Naive B cell (primary cell): ENCODE measurements at regions not wholly inside any gene's neighbourhood (a gene's known extent, or its start where the extent isn't known, plus 50 kb on each side); places are given as distances from the start of the nearest gene placed in this dataset.

Experiments
- ATAC-seq, 2 donors: fragments of 150-1000 bp; cut with Tn5 transposase; 2 replicates each; pipeline ENCODE4 v1.10.0; 2021; ENCODE audit warnings: low read depth in 2 of 2, mild to moderate bottlenecking in 2 of 2, moderate library complexity in 2 of 2
- DNase-seq: peaks from one replicate; pipeline ENCODE4 v3.0.0; 2022
- H3K27ac Mint-ChIP-seq, 6 donors: one replicate each; pipeline ENCODE4 v1.8.0; 2020 to 2022; ENCODE audit warnings: mild to moderate bottlenecking in 6 of 6, mixed read lengths in 6 of 6, moderate library complexity in 5 of 6, inconsistent platforms in 2 of 6
- H3K27me3 Mint-ChIP-seq, 3 donors: one replicate each; pipeline ENCODE4 v1.8.0; 2021 to 2022; ENCODE audit warnings: mixed read lengths in 3 of 3, mild to moderate bottlenecking in 1 of 3
- H3K36me3 Mint-ChIP-seq, 2 donors: one replicate each; pipeline ENCODE4 v1.8.0; 2020 to 2022; ENCODE audit warnings: mixed read lengths in 2 of 2, inconsistent platforms in 1 of 2, mild to moderate bottlenecking in 1 of 2
- H3K4me1 Mint-ChIP-seq, 3 donors: one replicate each; pipeline ENCODE4 v1.8.0; 2020 to 2022; ENCODE audit warnings: mixed read lengths in 3 of 3, inconsistent platforms in 1 of 3, mild to moderate bottlenecking in 1 of 3, moderate library complexity in 1 of 3
- H3K4me3 Mint-ChIP-seq, 8 donors: one replicate each; pipeline ENCODE4 v1.8.0; 2020 to 2022; ENCODE audit warnings: mild to moderate bottlenecking in 8 of 8, mixed read lengths in 8 of 8, moderate library complexity in 8 of 8, inconsistent platforms in 2 of 8
- H3K9me3 Mint-ChIP-seq, 7 donors: one replicate each; pipeline ENCODE4 v1.8.0; 2020 to 2022; ENCODE audit warnings: mixed read lengths in 7 of 7, mild to moderate bottlenecking in 5 of 7, inconsistent platforms in 2 of 7, moderate library complexity in 1 of 7

GRCh38 chr5:3987867-3988266, 392.2 kb downstream of the IRX1 start:
- H3K9me3 Mint-ChIP-seq: peaks cover 0 to 16% (median 0%) of the 10 kb centered on the region in 7 donors
- H3K4me1 Mint-ChIP-seq: no peaks in the 10 kb centered on the region
- H3K27me3 Mint-ChIP-seq: no peaks in the 10 kb centered on the region
- no peak overlapping the region for H3K4me3 Mint-ChIP-seq
- H3K36me3 Mint-ChIP-seq: no peaks in the 10 kb centered on the region
- no peak for DNase-seq
- no peak for ATAC-seq
- H3K27ac Mint-ChIP-seq: no peak overlapping the region

- no peak overlapping the region for H3K27ac Mint-ChIP-seq
- no peaks in the 10 kb centered on the region for H3K4me1 Mint-ChIP-seq
- no peaks in the 10 kb centered on the region for H3K27me3 Mint-ChIP-seq
- ATAC-seq (no peak), DNase-seq (no peak)
- H3K9me3 Mint-ChIP-seq: peaks cover 0 to 16% (median 1%) of the 10 kb centered on the region in 7 donors
- no peaks in the 10 kb centered on the region for H3K36me3 Mint-ChIP-seq
- no peak overlapping the region for H3K4me3 Mint-ChIP-seq
These were observed 398.3 kb downstream of the IRX1 start for GRCh38 chr5:3993856-3994473.

GRCh38 chr5:3994628-3995027, 399.0 kb downstream of the IRX1 start:
- H3K27ac Mint-ChIP-seq: no peak overlapping the region
- DNase-seq: no peak
- no peaks in the 10 kb centered on the region for H3K4me1 Mint-ChIP-seq
- ATAC-seq: no peak
- H3K9me3 Mint-ChIP-seq: peaks cover 0 to 16% (median 1%) of the 10 kb centered on the region in 7 donors
- H3K4me3 Mint-ChIP-seq: no peak overlapping the region
- peaks cover 0 to 5% (median 0%) of the 10 kb centered on the region in 3 donors for H3K27me3 Mint-ChIP-seq
- H3K36me3 Mint-ChIP-seq: no peaks in the 10 kb centered on the region

- ATAC-seq (no peak), DNase-seq (no peak)
- no peak overlapping the region for H3K4me3 Mint-ChIP-seq
- no peak overlapping the region for H3K27ac Mint-ChIP-seq
- H3K36me3 Mint-ChIP-seq: no peaks in the 10 kb centered on the region
- H3K4me1 Mint-ChIP-seq: no peaks in the 10 kb centered on the region
- H3K27me3 Mint-ChIP-seq: peaks cover 0 to 9% (median 5%) of the 10 kb centered on the region in 3 donors
- H3K9me3 Mint-ChIP-seq: peaks cover 0 to 8% (median 3%) of the 10 kb centered on the region in 7 donors
These were observed 400.5 kb downstream of the IRX1 start for GRCh38 chr5:3995954-3996619.

GRCh38 chr5:3996707-3997336, 401.2 kb downstream of the IRX1 start:
- Mint-ChIP-seq H3K27me3 (peaks cover 0 to 9% (median 5%) of the 10 kb centered on the region in 3 donors), H3K27ac (no peak overlapping the region), H3K36me3 (no peaks in the 10 kb centered on the region), H3K9me3 (peaks cover 0 to 4% (median under 1%) of the 10 kb centered on the region in 7 donors), H3K4me1 (no peaks in the 10 kb centered on the region), H3K4me3 (no peak overlapping the region)
- DNase-seq (no peak), ATAC-seq (no peak)

- no peaks in the 10 kb centered on the region for H3K4me1 Mint-ChIP-seq
- no peak for ATAC-seq
- H3K36me3 Mint-ChIP-seq: no peaks in the 10 kb centered on the region
- H3K27ac Mint-ChIP-seq: no peak overlapping the region
- peaks cover 0 to 9% (median 5%) of the 10 kb centered on the region in 3 donors for H3K27me3 Mint-ChIP-seq
- no peak overlapping the region for H3K4me3 Mint-ChIP-seq
- DNase-seq: no peak
- peaks cover 0 to 4% (median 0%) of the 10 kb centered on the region in 7 donors for H3K9me3 Mint-ChIP-seq
These were observed 402.0 kb downstream of the IRX1 start for GRCh38 chr5:3997670-3998069.

GRCh38 chr5:3999929-4000328, 404.3 kb downstream of the IRX1 start:
- no peaks in the 10 kb centered on the region for H3K4me1 Mint-ChIP-seq
- H3K9me3 Mint-ChIP-seq: peaks cover 0 to 4% (median 1%) of the 10 kb centered on the region in 7 donors
- H3K27me3 Mint-ChIP-seq: peaks cover 0 to 9% (median 5%) of the 10 kb centered on the region in 3 donors
- no peak for DNase-seq
- H3K27ac Mint-ChIP-seq: peak overlapping the region in 1 of 6 donors; percentile 86
- no peak for ATAC-seq
- H3K4me3 Mint-ChIP-seq: no peak overlapping the region
- H3K36me3 Mint-ChIP-seq: no peaks in the 10 kb centered on the region

GRCh38 chr5:4001004-4001403, 405.4 kb downstream of the IRX1 start:
- Mint-ChIP-seq H3K27me3 (peaks cover 0 to 9% (median 5%) of the 10 kb centered on the region in 3 donors), H3K36me3 (no peaks in the 10 kb centered on the region), H3K9me3 (peaks cover 0 to 4% (median 1%) of the 10 kb centered on the region in 7 donors), H3K27ac (peak overlapping the region in 1 of 6 donors; percentile 48), H3K4me3 (no peak overlapping the region), H3K4me1 (no peaks in the 10 kb centered on the region)
- no peak for ATAC-seq
- no peak for DNase-seq

GRCh38 chr5:4001758-4002533, 406.3 kb downstream of the IRX1 start:
- Mint-ChIP-seq H3K4me3 (no peak overlapping the region), H3K4me1 (no peaks in the 10 kb centered on the region), H3K9me3 (peaks cover 0 to 4% (median 0%) of the 10 kb centered on the region in 7 donors), H3K27ac (no peak overlapping the region), H3K36me3 (no peaks in the 10 kb centered on the region), H3K27me3 (peaks cover 0 to 9% (median 5%) of the 10 kb centered on the region in 3 donors)
- DNase-seq (no peak), ATAC-seq (no peak)

GRCh38 chr5:4005335-4005734, 409.7 kb downstream of the IRX1 start:
- H3K27ac Mint-ChIP-seq: no peak overlapping the region
- peaks cover 0 to 5% (median 0%) of the 10 kb centered on the region in 7 donors for H3K9me3 Mint-ChIP-seq
- no peak overlapping the region for H3K4me3 Mint-ChIP-seq
- no peaks in the 10 kb centered on the region for H3K4me1 Mint-ChIP-seq
- no peak for ATAC-seq
- peaks cover 0 to 9% (median under 1%) of the 10 kb centered on the region in 3 donors for H3K27me3 Mint-ChIP-seq
- no peaks in the 10 kb centered on the region for H3K36me3 Mint-ChIP-seq
- no peak for DNase-seq

GRCh38 chr5:4007001-4007400, 411.4 kb downstream of the IRX1 start:
- H3K36me3 Mint-ChIP-seq: no peaks in the 10 kb centered on the region
- ATAC-seq (no peak), DNase-seq (no peak)
- H3K27me3 Mint-ChIP-seq: peaks cover 0 to 9% (median 0%) of the 10 kb centered on the region in 3 donors
- H3K4me1 Mint-ChIP-seq: no peaks in the 10 kb centered on the region
- peaks cover 0 to 5% (median 0%) of the 10 kb centered on the region in 7 donors for H3K9me3 Mint-ChIP-seq
- H3K4me3 Mint-ChIP-seq: no peak overlapping the region
- no peak overlapping the region for H3K27ac Mint-ChIP-seq

GRCh38 chr5:4011943-4012342, 416.3 kb downstream of the IRX1 start:
- Mint-ChIP-seq H3K36me3 (no peaks in the 10 kb centered on the region), H3K4me1 (peaks cover under 1 to 15% (median 8%) of the 10 kb centered on the region in 3 donors), H3K9me3 (peaks cover 0 to 9% (median 2%) of the 10 kb centered on the region in 7 donors)

More at GRCh38 chr5:4011943-4012342, 416.3 kb downstream of the IRX1 start:
- Mint-ChIP-seq H3K27ac (no peak overlapping the region), H3K27me3 (peaks cover 0 to 9% (median 0%) of the 10 kb centered on the region in 3 donors), H3K4me3 (no peak overlapping the region)
- DNase-seq: no peak
- no peak for ATAC-seq
